SK-N-SH (cell line): ENCODE measurements at regions not wholly inside any gene's neighbourhood (a gene's known extent, or its start where the extent isn't known, plus 50 kb on each side); places are given as distances from the start of the nearest gene placed in this dataset.

ENCODE experiments used
- CTCF ChIA-PET: fragments of 300-600, 350-600 bp; formaldehyde crosslinking; extraction: SDS; loops from one replicate; lab custom pipeline; 2021; lab: Yijun Ruan, JAX
- POLR2A ChIA-PET: fragments of 350-600 bp; sonication (Branson Sonifier 250); formaldehyde crosslinking; extraction: SDS; loops from one replicate; lab custom pipeline; 2020; ENCODE audit warnings: antibody characterized with exemption, inconsistent platforms; lab: Yijun Ruan, JAX
- DNase-seq: peaks from one replicate; pipeline ENCODE4 v3.0.0; 2012
- H2AFZ ChIP-seq: fragments of 200-600 bp; sonication (generic); 2 replicates; pipeline ENCODE4 v1.8.1; 2016; ENCODE audit warnings: antibody characterized with exemption, mild to moderate bottlenecking, low read depth
- H3F3A ChIP-seq: fragments of 200-600 bp; sonication (generic); replicated peaks from 2 replicates; pipeline ENCODE3; 2016; ENCODE audit warnings: antibody characterized with exemption, mild to moderate bottlenecking; ENCODE audit not compliant: insufficient read depth
- H3K27ac ChIP-seq, 2 experiments: fragments of 200-500 bp in 1 of 2; fragments of 200-600 bp in 1 of 2; sonication (Bioruptor generic) in 1 of 2; sonication (generic), shearing (Covaris generic) in 1 of 2; 2 replicates each; pipeline versions ENCODE4 v1.5.1 to v1.6.1; 2014 to 2016; ENCODE audit warnings: low read depth in 2 of 2, inconsistent platforms in 1 of 2, low read length in 1 of 2, mild to moderate bottlenecking in 1 of 2, mixed read lengths in 1 of 2
- H3K27me3 ChIP-seq: fragments of 200-600 bp; sonication (generic), shearing (Covaris generic); 2 replicates; pipeline ENCODE4 v1.6.1; 2016; ENCODE audit warnings: mixed run types; ENCODE audit not compliant: insufficient read depth
- H3K36me3 ChIP-seq, 2 experiments: fragments of 200-500 bp in 1 of 2; fragments of 200-600 bp in 1 of 2; sonication (Bioruptor generic) in 1 of 2; sonication (generic) in 1 of 2; replicated peaks in 1 of 2; 2 replicates each; pipeline versions ENCODE3 to v1.5.1; 2014 to 2016; ENCODE audit warnings: low read length in 1 of 2, mild to moderate bottlenecking in 1 of 2; ENCODE audit not compliant: insufficient read depth in 2 of 2, control insufficient read depth in 1 of 2
- H3K4me1 ChIP-seq, 2 experiments: fragments of 200-500 bp in 1 of 2; fragments of 200-600 bp in 1 of 2; sonication (Bioruptor generic) in 1 of 2; sonication (generic), shearing (Covaris generic) in 1 of 2; 2 replicates each; pipeline versions ENCODE4 v1.5.1 to v1.6.1; 2014 to 2016; ENCODE audit warnings: low read depth in 1 of 2, low read length in 1 of 2, mixed run types in 1 of 2; ENCODE audit not compliant: insufficient read depth in 2 of 2, control insufficient read depth in 1 of 2
- H3K4me2 ChIP-seq: fragments of 200-600 bp; sonication (generic), shearing (Covaris generic); 2 replicates; pipeline ENCODE4 v1.6.1; 2017; ENCODE audit warnings: mixed run types
- H3K4me3 ChIP-seq, 2 experiments: fragments of 200-500 bp in 1 of 2; fragments of 200-600 bp in 1 of 2; sonication (Bioruptor generic) in 1 of 2; sonication (generic), shearing (Covaris generic) in 1 of 2; 2 replicates each; pipeline versions ENCODE4 v1.5.1 to v1.8.1; 2014 to 2016; ENCODE audit warnings: low read depth in 2 of 2, inconsistent platforms in 1 of 2, low read length in 1 of 2, mild to moderate bottlenecking in 1 of 2, mixed read lengths in 1 of 2, moderate library complexity in 1 of 2
- H3K79me2 ChIP-seq: fragments of 200-600 bp; sonication (generic); 2 replicates; pipeline ENCODE4 v1.8.1; 2017; ENCODE audit warnings: mild to moderate bottlenecking; ENCODE audit not compliant: insufficient read depth
- H3K9ac ChIP-seq: fragments of 200-600 bp; sonication (generic); 2 replicates; pipeline ENCODE4 v1.6.1; 2017; ENCODE audit warnings: mixed run types
- H3K9me2 ChIP-seq: fragments of 200-600 bp; sonication (generic); 2 replicates; pipeline ENCODE4 v1.6.1; 2017; ENCODE audit warnings: mixed run types
- H3K9me3 ChIP-seq: fragments of 200-600 bp; sonication (generic); 2 replicates; pipeline ENCODE4 v1.6.1; 2017; ENCODE audit warnings: mixed run types, mild to moderate bottlenecking, moderate library complexity
- H4K20me1 ChIP-seq: fragments of 200-600 bp; sonication (generic); 2 replicates; pipeline ENCODE4 v1.6.1; 2017; ENCODE audit warnings: mild to moderate bottlenecking, mixed run types; ENCODE audit not compliant: insufficient read depth
- CTCF ChIP-seq: fragments of 200-600 bp; sonication (generic); IDR thresholded peaks from 2 replicates; pipeline ENCODE4 v1.6.1; 2017; ENCODE audit warnings: antibody characterized with exemption, mild to moderate bottlenecking, moderate library complexity
- FOXJ3 ChIP-seq: sonication (generic); formaldehyde crosslinking; IDR thresholded peaks from 2 replicates; pipeline ENCODE4 v1.5.1; 2020; ENCODE audit warnings: mild to moderate bottlenecking, missing genetic modification reagents
- GABPA ChIP-seq: IDR thresholded peaks from 2 replicates; pipeline ENCODE4 v1.4.0; 2012; ENCODE audit warnings: low read depth, mild to moderate bottlenecking
- MAX ChIP-seq: IDR thresholded peaks from 2 replicates; pipeline ENCODE4 v1.4.0; 2012; ENCODE audit warnings: low read depth
- PBX3 ChIP-seq: IDR thresholded peaks from 2 replicates; pipeline ENCODE4; 2012
- REST ChIP-seq: IDR thresholded peaks from 2 replicates; pipeline ENCODE4 v1.6.1; 2012; ENCODE audit warnings: mild to moderate bottlenecking, low read depth, low read length, moderate library complexity
- RFX5 ChIP-seq: IDR thresholded peaks from 2 replicates; pipeline ENCODE4 v1.6.1; 2012; ENCODE audit warnings: mild to moderate bottlenecking, improper control_type of control experiment, low read length
- SMC3 ChIP-seq: IDR thresholded peaks from 2 replicates; pipeline ENCODE4 v1.6.1; 2012; ENCODE audit warnings: low read depth, low read length, improper control_type of control experiment
- USF1 ChIP-seq: IDR thresholded peaks from 2 replicates; pipeline ENCODE4 v1.4.0; 2012; ENCODE audit warnings: low read depth, borderline replicate concordance
- WGBS: methylation state at CpG from one replicate; pipeline ENCODE4 v1.1.6; 2017; ENCODE audit warnings: low lambda C conversion rate; 5-methylcytosine and 5-hydroxymethylcytosine counted together
- TF ChIP-seq, protein P1 (sequence below): fragments of 150-350 bp; IDR thresholded peaks from 2 replicates; pipeline ENCODE4 v1.6.1; 2016; ENCODE audit warnings: mild to moderate bottlenecking, low read depth, low read length

DNA sequence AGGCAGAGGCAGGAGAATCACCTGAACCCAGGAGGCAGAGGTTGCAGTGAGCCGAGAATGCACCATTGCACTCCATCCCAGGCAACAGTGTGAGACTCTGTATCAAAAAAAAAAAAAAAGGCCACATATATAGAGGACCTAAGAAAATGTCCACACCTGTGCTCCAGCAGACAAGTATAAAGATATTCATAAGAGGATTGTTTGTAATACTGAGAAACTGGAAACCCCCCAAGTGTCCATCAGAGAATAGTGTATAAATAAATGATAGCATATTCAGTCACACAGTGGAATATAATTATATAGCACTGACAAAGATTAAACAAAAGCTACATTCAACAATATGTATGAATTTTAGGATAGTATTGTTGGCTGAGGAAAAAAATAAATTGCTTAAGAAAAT, 1050.6 kb downstream of the GRM8 start (continued):
- TF ChIP-seq PBX3 (no peak), RFX5 (no peak), REST (no peak)

GRCh38 chr7:126185959-126186580, 1066.7 kb downstream of the GRM8 start:
- Histone ChIP-seq H4K20me1 (no peaks in the 10 kb centered on the region), H3K36me3 (no peaks in the 10 kb centered on the region), H3F3A (no peaks in the 10 kb centered on the region), H3K27ac (no peak overlapping the region), H2AFZ (no peak overlapping the region), H3K4me3 (no peak overlapping the region), H3K9me2 (no peaks in the 10 kb centered on the region), H3K4me2 (no peak overlapping the region), H3K9me3 (no peaks in the 10 kb centered on the region), H3K4me1 (peaks cover 0 to 2% of the 10 kb centered on the region in 2 experiments; a peak in 1 of 4 replicates), H3K27me3 (no peaks in the 10 kb centered on the region), H3K79me2 (no peaks in the 10 kb centered on the region), H3K9ac (no peak overlapping the region)
- TF ChIP-seq FOXJ3 (no peak), MAX (no peak)
- peak; percentile 2 for DNase-seq
- ChIA-PET CTCF (no interaction called here), POLR2A (no interaction called here)
- 42% methylated on average over 7 of the region's 7 CpGs for WGBS

GRCh38 chr7:126179916-126180315, 1072.8 kb downstream of the GRM8 start:
- TF ChIP-seq GABPA (no peak), CTCF (no peak), USF1 (no peak), REST (no peak), SMC3 (no peak)
- TF ChIP-seq, protein P1, sequence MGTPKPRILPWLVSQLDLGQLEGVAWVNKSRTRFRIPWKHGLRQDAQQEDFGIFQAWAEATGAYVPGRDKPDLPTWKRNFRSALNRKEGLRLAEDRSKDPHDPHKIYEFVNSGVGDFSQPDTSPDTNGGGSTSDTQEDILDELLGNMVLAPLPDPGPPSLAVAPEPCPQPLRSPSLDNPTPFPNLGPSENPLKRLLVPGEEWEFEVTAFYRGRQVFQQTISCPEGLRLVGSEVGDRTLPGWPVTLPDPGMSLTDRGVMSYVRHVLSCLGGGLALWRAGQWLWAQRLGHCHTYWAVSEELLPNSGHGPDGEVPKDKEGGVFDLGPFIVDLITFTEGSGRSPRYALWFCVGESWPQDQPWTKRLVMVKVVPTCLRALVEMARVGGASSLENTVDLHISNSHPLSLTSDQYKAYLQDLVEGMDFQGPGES, result no peak
- no peak for DNase-seq

More at GRCh38 chr7:126179916-126180315, 1072.8 kb downstream of the GRM8 start:
- no peaks in the 10 kb centered on the region for H3K9me3 ChIP-seq
- no peaks in the 10 kb centered on the region for H3K79me2 ChIP-seq
- H4K20me1 ChIP-seq, result no peaks in the 10 kb centered on the region
- no peak overlapping the region for H3K4me3 ChIP-seq
- H3K27ac ChIP-seq, result no peak overlapping the region
- no peak overlapping the region for H3K4me2 ChIP-seq
- no peak overlapping the region for H3K9ac ChIP-seq
- POLR2A ChIA-PET, result no interaction called here
- CTCF ChIA-PET, result no interaction called here
- no peak overlapping the region for H2AFZ ChIP-seq
- no peaks in the 10 kb centered on the region for H3F3A ChIP-seq
- no peaks in the 10 kb centered on the region for H3K4me1 ChIP-seq
- no peaks in the 10 kb centered on the region for H3K27me3 ChIP-seq
- no peaks in the 10 kb centered on the region for H3K9me2 ChIP-seq
- H3K36me3 ChIP-seq, result no peaks in the 10 kb centered on the region
